T47D (cell line): ENCODE measurements at regions not wholly inside any gene's neighbourhood (a gene's known extent, or its start where the extent isn't known, plus 50 kb on each side); places are given as distances from the start of the nearest gene placed in this dataset.

Experiments
- DNase-seq, 2 experiments: peaks; one replicate each; pipeline versions ENCODE4 v3.0.0 to v3.0.0-alpha.2; 2011 to 2012; ENCODE audit warnings: low read depth in 1 of 2, low spot score in 1 of 2
- JUND ChIP-seq: IDR thresholded peaks from 2 replicates; pipeline ENCODE4 v1.6.1; 2012; ENCODE audit warnings: low read depth
- in situ Hi-C: cut with HindIII; loops from 2 replicates; pipeline ENCODE4 v1.10.0; 2016; ENCODE audit warnings: low sequenced_read_pairs, low pct_unique_long_range_greater_than_20kb

DNA sequence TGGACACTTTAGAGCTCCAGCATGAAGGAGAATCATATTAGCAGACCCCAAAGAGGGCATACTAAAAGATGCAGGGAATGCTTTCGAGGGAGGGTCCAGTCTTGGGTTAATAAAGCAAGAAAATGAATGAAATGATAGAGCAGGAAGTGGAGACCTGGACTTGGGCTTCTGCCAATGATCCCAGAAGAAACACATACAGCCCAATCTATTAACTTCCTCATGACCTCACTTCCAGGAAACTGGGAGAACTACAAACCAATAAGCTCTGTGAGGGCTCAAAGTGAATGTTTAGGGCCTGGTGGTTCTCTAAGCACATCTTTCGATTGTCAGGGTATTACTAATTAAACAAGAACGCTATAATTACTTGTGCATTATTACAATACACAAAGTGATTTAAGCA is 53.6 kb upstream of the SSX2IP start:
- no peak for TF ChIP-seq JUND
- in situ Hi-C loops, result no loop called here
- DNase-seq, result no peak

DNA sequence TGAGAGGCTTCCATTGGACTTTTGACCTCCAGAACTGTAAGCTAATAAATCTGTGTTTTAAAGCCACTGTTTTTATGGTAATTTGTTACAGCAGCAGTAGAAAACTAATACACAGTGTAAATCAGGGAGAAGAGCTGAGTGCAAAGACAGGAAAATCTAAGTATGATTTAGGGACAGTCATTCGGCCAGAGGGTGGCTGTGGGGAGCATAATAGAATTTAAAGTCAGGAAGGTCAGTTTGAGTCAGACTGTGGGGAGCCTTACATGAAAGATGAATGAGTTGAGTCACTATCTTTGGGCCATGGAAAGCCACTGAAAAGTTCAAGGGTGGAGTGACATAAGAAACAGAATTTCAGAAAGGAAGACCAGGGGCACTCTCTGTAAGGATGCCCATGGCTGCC is 52.4 kb upstream of the SSX2IP start:
- no peak for DNase-seq
- in situ Hi-C loops, result no loop called here
- TF ChIP-seq JUND, result no peak

GRCh38 chr1:84740050-84740714 is 49.9 kb upstream of the SSX2IP start:
- TF ChIP-seq JUND, result no peak
- no peak for DNase-seq
- in situ Hi-C loops, result no loop called here
